ENCODE measurements at regions not wholly inside any gene's neighbourhood (a gene's known extent, or its start where the extent isn't known, plus 50 kb on each side); places are given as distances from the start of the nearest gene placed in this dataset.

GRCh38 chr13:44218501-44219240, 155.0 kb upstream of the SERP2 start:
- peak; percentile 68 for DNase-seq (ENCODE audit: low spot score)

GRCh38 chr13:44219577-44220548, 153.8 kb upstream of the SERP2 start:
- no peak for DNase-seq (ENCODE audit: low spot score)

GRCh38 chr13:44220948-44221347, 152.7 kb upstream of the SERP2 start:
- no peak for DNase-seq (ENCODE audit: low spot score)

- no peak for DNase-seq (ENCODE audit: low spot score)
Measured at GRCh38 chr13:44221657-44222056, 152.0 kb upstream of the SERP2 start.

GRCh38 chr13:44223770-44224444, 149.7 kb upstream of the SERP2 start:
- no peak for DNase-seq (ENCODE audit: low spot score)

GRCh38 chr13:44224450-44225149, 149.0 kb upstream of the SERP2 start:
- DNase-seq (ENCODE audit: low spot score) = no peak

- DNase-seq (ENCODE audit: low spot score) = no peak
Measured at GRCh38 chr13:44229371-44230030, 144.1 kb upstream of the SERP2 start.

- no peak for DNase-seq (ENCODE audit: low spot score)
Measured at GRCh38 chr13:44230071-44230470, 143.6 kb upstream of the SERP2 start.

GRCh38 chr13:44230736-44231135, 142.9 kb upstream of the SERP2 start:
- no peak for DNase-seq (ENCODE audit: low spot score)

GRCh38 chr13:44231786-44232516, 141.7 kb upstream of the SERP2 start:
- DNase-seq (ENCODE audit: low spot score) = no peak

- DNase-seq (ENCODE audit: low spot score) = no peak
Measured at GRCh38 chr13:44232774-44233173, 140.8 kb upstream of the SERP2 start.

- DNase-seq (ENCODE audit: low spot score) = no peak
Measured at GRCh38 chr13:44234566-44234965, 139.1 kb upstream of the SERP2 start.

- DNase-seq (ENCODE audit: low spot score) = no peak
Measured at GRCh38 chr13:44236370-44236769, 137.3 kb upstream of the SERP2 start.

GRCh38 chr13:44236801-44237207, 136.8 kb upstream of the SERP2 start:
- DNase-seq (ENCODE audit: low spot score) = no peak

GRCh38 chr13:44237276-44237767, 136.3 kb upstream of the SERP2 start:
- DNase-seq (ENCODE audit: low spot score) = peak; percentile 74

GRCh38 chr13:44237881-44238421, 135.7 kb upstream of the SERP2 start:
- no peak for DNase-seq (ENCODE audit: low spot score)

GRCh38 chr13:44240611-44241145, 132.9 kb upstream of the SERP2 start:
- no peak for DNase-seq (ENCODE audit: low spot score)

GRCh38 chr13:44241638-44242037, 132.0 kb upstream of the SERP2 start:
- no peak for DNase-seq (ENCODE audit: low spot score)

- no peak for DNase-seq (ENCODE audit: low spot score)
Measured at GRCh38 chr13:44242766-44243165, 130.9 kb upstream of the SERP2 start.
